ENCODE measurements at regions not wholly inside any gene's neighbourhood (a gene's known extent, or its start where the extent isn't known, plus 50 kb on each side); places are given as distances from the start of the nearest gene placed in this dataset.

- DNase-seq: peak; percentile 21
Observed at GRCh38 chr7:32126843-32127242, 56.6 kb upstream of the PDE1C start.

Data from DMS 273 treated with DMSO at 0.1 percent for 48 hours (cell line).